GM13977 (cell line): ENCODE measurements at regions not wholly inside any gene's neighbourhood (a gene's known extent, or its start where the extent isn't known, plus 50 kb on each side); places are given as distances from the start of the nearest gene placed in this dataset.
"Not testable (repeated sequence)": the region's sequence is repeated elsewhere in the genome, so short reads cannot be mapped to it uniquely, and the experiment has no call there.

ENCODE experiments used
- DNase-seq: peaks from one replicate; pipeline ENCODE4 v3.0.0; 2012; ENCODE audit warnings: low spot score
- CTCF ChIP-seq: IDR thresholded peaks from 2 replicates; pipeline ENCODE4 v1.5.1; 2012; ENCODE audit warnings: mild to moderate bottlenecking, control low read depth; ENCODE audit not compliant: insufficient read depth; ENCODE audit errors: extremely low read depth, missing control alignments
- in situ Hi-C: fragments of 300-500 bp; cut with MboI; formaldehyde crosslinking; loops from one replicate; pipeline ENCODE4 v1.12.0; 2022; ENCODE audit warnings: low sequenced_read_pairs, low pct_unique_long_range_greater_than_20kb, mixed read lengths, inconsistent platforms; ENCODE audit not compliant: unreplicated experiment

- in situ Hi-C loops, result no loop called here
- no peak for TF ChIP-seq CTCF
- DNase-seq, result no peak
Measured at GRCh38 chr2:53610260-53610659, 157.3 kb upstream of the CHAC2 start.

DNA sequence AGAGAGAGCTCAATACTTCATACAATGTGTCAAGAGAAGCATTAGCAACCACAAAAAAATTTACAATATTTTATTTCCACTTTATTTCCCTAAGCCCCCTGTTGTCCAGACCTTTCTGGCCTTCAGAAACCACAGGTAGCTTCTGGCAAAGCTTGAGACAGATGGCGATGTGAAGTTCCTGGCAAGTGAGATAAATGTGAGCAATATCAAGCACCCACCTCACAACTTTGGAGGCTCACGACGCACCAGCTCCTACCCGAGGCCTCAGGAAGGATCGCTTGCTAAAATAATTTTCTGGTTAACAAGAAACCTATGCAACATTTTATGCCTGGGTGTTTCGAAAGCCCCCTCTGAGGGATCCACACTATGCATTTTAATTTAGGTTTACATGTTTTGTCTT is 158.1 kb upstream of the CHAC2 start:
- no peak for DNase-seq

DNA sequence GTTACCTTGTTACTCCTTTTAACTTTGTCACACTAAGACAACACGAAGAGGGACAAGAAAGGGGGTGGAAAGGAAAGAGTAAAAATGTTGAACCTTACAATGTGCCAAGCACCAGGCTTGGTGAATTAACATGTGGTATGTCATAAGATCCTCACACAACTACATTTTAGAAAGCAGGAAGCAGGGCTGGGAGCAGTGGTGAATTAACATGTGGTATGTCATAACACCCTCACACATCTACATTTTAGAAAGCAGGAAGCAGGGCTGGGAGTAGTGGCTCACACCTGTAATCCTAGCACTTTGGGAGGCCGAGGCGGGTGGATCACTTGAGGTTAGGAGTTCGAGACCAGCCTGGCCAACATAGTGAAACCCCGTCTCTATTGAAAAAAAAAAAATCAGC is 159.3 kb upstream of the CHAC2 start:
- in situ Hi-C loops, result no loop called here
- DNase-seq, result no peak
- no peak for TF ChIP-seq CTCF

More for the DNA sequence above, 158.1 kb upstream of the CHAC2 start:
- no peak for TF ChIP-seq CTCF
- in situ Hi-C loops, result no loop called here

- no peak for DNase-seq
- TF ChIP-seq CTCF, result no peak
- in situ Hi-C loops, result no loop called here
Measured at GRCh38 chr2:53600815-53601214, 166.8 kb upstream of the CHAC2 start.

GRCh38 chr2:53586733-53587612 is 180.6 kb upstream of the CHAC2 start:
- DNase-seq, in situ Hi-C loops: not testable (repeated sequence)

GRCh38 chr2:53584986-53585385 is 182.6 kb upstream of the CHAC2 start:
- DNase-seq, result no peak
- in situ Hi-C loops, result no loop called here
- no peak for TF ChIP-seq CTCF

GRCh38 chr2:53583583-53583982 is 184.0 kb upstream of the CHAC2 start:
- no peak for DNase-seq
- in situ Hi-C loops, result no loop called here
- TF ChIP-seq CTCF, result no peak
